ENCODE measurements at regions not wholly inside any gene's neighbourhood (a gene's known extent, or its start where the extent isn't known, plus 50 kb on each side); places are given as distances from the start of the nearest gene placed in this dataset.

DNA sequence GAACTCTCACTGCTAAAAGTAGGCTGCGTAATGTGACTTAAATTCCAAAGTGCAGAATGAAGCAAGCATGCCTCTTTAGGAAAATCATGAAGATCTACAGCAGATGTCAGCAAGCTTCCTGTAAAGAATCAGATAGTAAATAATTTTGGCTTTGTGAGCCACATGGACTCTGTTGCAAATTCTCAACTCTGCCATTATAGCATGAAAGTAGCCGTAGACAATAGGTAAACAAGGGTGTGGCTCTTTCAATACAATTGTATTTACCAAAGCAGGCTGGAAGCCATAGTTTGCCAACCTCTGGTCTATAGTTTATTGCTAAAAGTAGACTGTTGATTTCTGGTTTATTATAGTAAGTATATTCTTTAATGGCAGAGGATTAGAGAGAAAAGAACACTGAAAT is 80.3 kb upstream of the FAM9B start:
- no peak for DNase-seq (ENCODE audit: low read depth)
- TF ChIP-seq, protein P1, sequence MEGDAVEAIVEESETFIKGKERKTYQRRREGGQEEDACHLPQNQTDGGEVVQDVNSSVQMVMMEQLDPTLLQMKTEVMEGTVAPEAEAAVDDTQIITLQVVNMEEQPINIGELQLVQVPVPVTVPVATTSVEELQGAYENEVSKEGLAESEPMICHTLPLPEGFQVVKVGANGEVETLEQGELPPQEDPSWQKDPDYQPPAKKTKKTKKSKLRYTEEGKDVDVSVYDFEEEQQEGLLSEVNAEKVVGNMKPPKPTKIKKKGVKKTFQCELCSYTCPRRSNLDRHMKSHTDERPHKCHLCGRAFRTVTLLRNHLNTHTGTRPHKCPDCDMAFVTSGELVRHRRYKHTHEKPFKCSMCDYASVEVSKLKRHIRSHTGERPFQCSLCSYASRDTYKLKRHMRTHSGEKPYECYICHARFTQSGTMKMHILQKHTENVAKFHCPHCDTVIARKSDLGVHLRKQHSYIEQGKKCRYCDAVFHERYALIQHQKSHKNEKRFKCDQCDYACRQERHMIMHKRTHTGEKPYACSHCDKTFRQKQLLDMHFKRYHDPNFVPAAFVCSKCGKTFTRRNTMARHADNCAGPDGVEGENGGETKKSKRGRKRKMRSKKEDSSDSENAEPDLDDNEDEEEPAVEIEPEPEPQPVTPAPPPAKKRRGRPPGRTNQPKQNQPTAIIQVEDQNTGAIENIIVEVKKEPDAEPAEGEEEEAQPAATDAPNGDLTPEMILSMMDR (IDR thresholded peaks at IDR 0.05; ENCODE audit: insufficient read depth, low read depth, low read length) = no peak
- H3K4me3 ChIP-seq (ENCODE audit: low read depth, low read length) = no peak overlapping the region

DNA sequence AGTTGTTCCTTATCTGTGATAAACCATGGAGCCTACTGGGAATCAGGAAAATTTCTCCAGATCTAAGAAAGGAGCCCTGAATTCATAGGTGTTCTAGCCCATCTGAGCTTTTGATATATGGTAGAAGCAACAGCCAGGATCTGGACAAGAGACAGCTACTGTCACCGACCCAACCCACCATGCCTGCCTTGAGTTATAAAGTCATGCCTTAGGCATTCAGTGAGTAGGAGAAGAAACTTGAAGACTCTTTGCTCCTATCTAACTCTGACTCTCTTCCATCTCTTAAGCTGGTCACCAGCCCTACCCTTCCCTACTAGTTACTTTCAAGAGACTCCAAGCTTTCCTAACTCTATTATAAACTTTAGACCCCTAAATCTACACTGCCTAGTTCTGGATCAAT is 83.9 kb upstream of the FAM9B start:
- no peak for DNase-seq (ENCODE audit: low read depth)

DNA sequence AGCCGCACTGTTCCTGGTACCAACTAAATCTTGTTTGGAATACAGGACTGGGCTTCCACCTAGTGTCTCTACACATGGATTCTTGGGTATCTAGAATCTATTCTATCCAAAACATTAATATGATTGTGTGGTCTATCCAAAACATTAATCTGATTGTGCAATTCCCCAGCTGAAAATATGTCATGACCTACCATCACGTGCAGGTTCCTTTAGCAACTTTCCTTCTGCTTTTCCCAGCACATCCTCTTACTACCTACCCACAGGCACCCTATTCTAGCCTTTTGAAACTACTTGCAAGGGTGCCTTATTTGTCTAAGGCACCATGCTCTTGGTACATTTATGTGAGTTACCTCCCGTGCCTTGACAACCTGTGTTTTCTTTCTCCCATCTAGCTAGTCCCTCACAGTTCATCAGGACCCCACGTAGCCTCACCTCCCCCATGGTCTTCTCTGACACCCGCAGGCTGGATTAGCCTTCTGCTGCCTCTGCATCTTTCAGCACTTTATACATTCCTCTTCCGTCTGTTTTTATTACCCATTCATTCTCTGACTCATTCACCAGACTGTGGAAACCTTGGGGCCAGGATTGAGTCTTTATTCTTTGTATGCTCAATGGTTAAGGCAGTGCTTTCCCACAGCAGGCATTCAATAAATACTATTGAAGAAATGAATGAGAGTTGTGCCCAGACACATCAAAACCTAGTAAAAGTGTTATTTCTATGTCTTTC is 88.8 kb upstream of the FAM9B start:
- TF ChIP-seq, protein P1 (IDR thresholded peaks at IDR 0.05; ENCODE audit: insufficient read depth, low read depth, low read length) = no peak
- peak; percentile 38 for DNase-seq (ENCODE audit: low read depth)
- no peak overlapping the region for H3K4me3 ChIP-seq (ENCODE audit: low read depth, low read length)

More for the DNA sequence above, 83.9 kb upstream of the FAM9B start:
- TF ChIP-seq, protein P1 (IDR thresholded peaks at IDR 0.05; ENCODE audit: insufficient read depth, low read depth, low read length) = no peak
- no peak overlapping the region for H3K4me3 ChIP-seq (ENCODE audit: low read depth, low read length)

DNA sequence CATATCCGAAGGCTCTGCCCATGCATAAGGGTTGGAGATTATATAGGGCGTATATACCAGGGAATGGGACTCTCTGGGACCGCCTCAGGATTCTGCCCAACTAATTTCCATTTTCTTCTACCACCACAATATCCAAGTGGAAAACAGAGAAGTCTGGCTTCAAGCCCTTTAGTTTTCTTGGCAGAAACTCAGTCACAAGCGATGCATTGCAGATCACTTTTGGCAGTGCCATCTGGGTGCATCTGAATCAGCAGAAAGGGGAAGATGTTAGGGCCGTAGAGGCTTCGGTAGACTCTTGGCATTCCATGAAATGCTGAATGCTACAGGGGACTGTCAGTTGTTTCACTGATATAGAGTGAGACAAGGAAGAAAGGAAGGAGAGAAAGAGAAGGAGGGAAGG is 94.1 kb upstream of the FAM9B start:
- TF ChIP-seq, protein P1 (IDR thresholded peaks at IDR 0.05; ENCODE audit: insufficient read depth, low read depth, low read length) = no peak
- H3K4me3 ChIP-seq (ENCODE audit: low read depth, low read length) = no peak overlapping the region
- DNase-seq (ENCODE audit: low read depth) = no peak

DNA sequence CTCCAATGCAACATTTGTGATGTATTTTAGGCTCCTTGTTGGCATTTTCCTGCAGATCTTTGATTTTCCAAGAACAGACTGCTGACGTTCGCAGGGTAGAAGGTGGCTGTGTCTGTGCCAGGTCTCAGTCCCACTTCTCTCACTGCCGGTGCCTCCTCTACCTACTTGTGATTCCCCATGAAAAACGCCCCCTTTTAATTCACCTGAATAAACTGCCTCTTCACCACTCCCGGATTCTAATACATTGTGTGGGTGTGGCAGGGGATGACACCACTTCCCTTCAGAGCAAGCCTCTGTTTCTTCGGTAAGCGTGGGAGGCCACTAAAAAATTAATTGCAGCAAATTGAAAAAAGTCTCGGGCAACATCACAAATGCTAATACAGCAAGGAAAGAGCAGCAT is 96.1 kb upstream of the FAM9B start:
- H3K4me3 ChIP-seq (ENCODE audit: low read depth, low read length) = no peak overlapping the region
- no peak for DNase-seq (ENCODE audit: low read depth)
- TF ChIP-seq, protein P1 (IDR thresholded peaks at IDR 0.05; ENCODE audit: insufficient read depth, low read depth, low read length) = no peak

DNA sequence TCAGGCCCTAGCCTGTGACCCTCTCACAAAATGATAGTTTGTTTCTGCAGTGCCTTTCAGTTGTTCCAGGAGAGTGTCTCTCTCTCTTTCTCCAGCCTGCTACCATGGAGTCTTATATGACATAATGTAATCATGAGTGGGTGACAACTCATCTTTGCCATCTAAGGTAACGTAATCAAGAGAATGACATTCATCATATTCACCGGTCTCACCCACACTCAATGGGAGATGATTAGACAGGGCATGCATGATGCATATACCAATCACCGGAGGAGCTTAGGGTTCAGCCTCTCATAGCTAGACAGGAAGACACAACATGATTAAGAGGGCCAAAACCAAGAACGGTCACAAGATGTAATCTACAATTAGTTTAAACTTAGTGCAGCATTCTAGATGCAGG is 97.1 kb upstream of the FAM9B start:
- H3K4me3 ChIP-seq (ENCODE audit: low read depth, low read length) = no peak overlapping the region
- DNase-seq (ENCODE audit: low read depth) = no peak
- TF ChIP-seq, protein P1 (IDR thresholded peaks at IDR 0.05; ENCODE audit: insufficient read depth, low read depth, low read length) = no peak
